Upper lobe of right lung (tissue), 1 donor: ENCODE measurements at regions not wholly inside any gene's neighbourhood (a gene's known extent, or its start where the extent isn't known, plus 50 kb on each side); places are given as distances from the start of the nearest gene placed in this dataset.
A peak's percentile ranks its signal among the peaks of the same experiment; 100 is the strongest.
"Not testable (repeated sequence)": the region's sequence is repeated elsewhere in the genome, so short reads cannot be mapped to it uniquely, and the experiment has no call there.

Experiments used
- ATAC-seq: fragments of 200-7000 bp; cut with Tn5 transposase; one replicate; pipeline ENCODE4 v1.9.1; 2020; ENCODE audit warnings: mild to moderate bottlenecking, moderate library complexity
- DNase-seq: peaks from one replicate; pipeline ENCODE4 v3.0.0-alpha.2; 2020
- H3K27ac ChIP-seq: fragments of 200-600 bp; one replicate; pipeline ENCODE4 v1.8.0; 2022
- H3K27me3 ChIP-seq: fragments of 200-600 bp; one replicate; pipeline ENCODE4 v1.8.0; 2022; ENCODE audit warnings: mild to moderate bottlenecking
- H3K36me3 ChIP-seq: fragments of 200-600 bp; one replicate; pipeline ENCODE4 v1.8.0; 2022
- H3K4me1 ChIP-seq: fragments of 200-600 bp; one replicate; pipeline ENCODE4 v1.8.0; 2022
- H3K4me3 ChIP-seq: fragments of 200-600 bp; one replicate; pipeline ENCODE4 v1.8.0; 2022; ENCODE audit warnings: mild to moderate bottlenecking
- H3K9me3 ChIP-seq: fragments of 200-600 bp; one replicate; pipeline ENCODE4 v1.8.0; 2022
- intact Hi-C: fragments of 100-400 bp; cut with DNase I; formaldehyde crosslinking; loops from one replicate; pipeline ENCODE4 v1.11.0; 2022
- donor health status: DM: no; HTN: yes; CAD: no; lungs with severe emphysema.

- intact Hi-C loops, H3K4me3 ChIP-seq, H3K36me3 ChIP-seq, H3K27me3 ChIP-seq, ATAC-seq, H3K27ac ChIP-seq, H3K4me1 ChIP-seq, H3K9me3 ChIP-seq: not testable (repeated sequence)
- peak; percentile 20 for DNase-seq
Measured at GRCh38 chr21:9036966-9037587, 1484.3 kb upstream of the TPTE start.

GRCh38 chr21:9037588-9038544, 1483.5 kb upstream of the TPTE start:
- H3K9me3 ChIP-seq, H3K27ac ChIP-seq, H3K4me3 ChIP-seq, H3K4me1 ChIP-seq, H3K36me3 ChIP-seq, H3K27me3 ChIP-seq, ATAC-seq, intact Hi-C loops: not testable (repeated sequence)
- DNase-seq, result peak; percentile 60

GRCh38 chr21:9039520-9040365, 1481.6 kb upstream of the TPTE start:
- H3K36me3 ChIP-seq, H3K4me1 ChIP-seq, H3K27me3 ChIP-seq, H3K4me3 ChIP-seq, H3K27ac ChIP-seq, intact Hi-C loops, H3K9me3 ChIP-seq: not testable (repeated sequence)
- peak; percentile 71 for ATAC-seq
- DNase-seq, result peak; percentile 65

DNA sequence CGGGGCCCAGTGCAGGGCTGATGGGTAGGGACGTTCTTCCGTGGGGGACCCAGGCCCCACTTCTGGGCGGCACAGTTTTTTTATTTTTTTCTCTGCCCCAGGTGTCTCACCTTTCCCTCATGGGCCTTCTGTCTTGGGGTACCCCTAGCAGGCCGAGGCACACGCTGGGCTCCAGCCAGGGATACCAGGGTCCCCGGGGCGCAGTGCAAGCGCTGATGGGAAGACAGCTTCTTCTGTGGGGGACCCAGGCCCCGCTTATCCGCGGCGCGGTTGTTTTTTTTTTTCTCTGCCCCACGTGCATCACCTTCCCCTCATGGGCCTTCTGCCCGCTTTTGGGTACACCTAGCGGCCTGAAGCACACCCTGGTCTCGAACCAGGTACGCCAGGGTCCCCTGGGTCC, 1481.0 kb upstream of the TPTE start:
- H3K9me3 ChIP-seq, ATAC-seq, H3K27me3 ChIP-seq, H3K4me1 ChIP-seq, intact Hi-C loops, H3K4me3 ChIP-seq, H3K27ac ChIP-seq, H3K36me3 ChIP-seq: not testable (repeated sequence)
- peak; percentile 46 for DNase-seq

- H3K27me3 ChIP-seq, H3K36me3 ChIP-seq, intact Hi-C loops, H3K4me3 ChIP-seq, H3K4me1 ChIP-seq, H3K27ac ChIP-seq, H3K9me3 ChIP-seq, ATAC-seq: not testable (repeated sequence)
- DNase-seq, result peak; percentile 41
Measured at GRCh38 chr21:9041175-9041948, 1480.0 kb upstream of the TPTE start.

DNA sequence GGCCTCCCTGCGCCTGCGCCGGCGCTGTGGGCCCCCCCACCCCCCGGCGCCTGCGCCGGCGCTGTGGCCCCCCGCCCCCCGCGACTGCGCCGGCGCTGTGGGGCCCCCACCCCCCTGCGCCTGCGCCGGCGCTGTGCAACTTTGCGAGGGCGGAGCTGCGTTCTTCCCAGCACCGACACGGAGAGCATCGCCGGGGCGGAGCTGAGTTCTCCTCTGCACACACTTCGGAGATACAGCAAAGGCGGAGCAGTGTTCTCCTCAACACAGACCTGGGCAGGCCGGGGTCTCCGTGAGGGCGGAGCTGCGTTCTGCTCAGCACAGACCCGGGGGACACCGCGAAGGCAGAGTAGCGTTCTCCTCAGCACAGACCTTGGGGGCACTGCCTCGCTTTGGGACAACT, 1478.3 kb upstream of the TPTE start:
- H3K27me3 ChIP-seq, H3K4me3 ChIP-seq, H3K4me1 ChIP-seq, intact Hi-C loops, H3K27ac ChIP-seq, H3K9me3 ChIP-seq, H3K36me3 ChIP-seq: not testable (repeated sequence)
- peak; percentile 69 for DNase-seq
- peak; percentile 80 for ATAC-seq

DNA sequence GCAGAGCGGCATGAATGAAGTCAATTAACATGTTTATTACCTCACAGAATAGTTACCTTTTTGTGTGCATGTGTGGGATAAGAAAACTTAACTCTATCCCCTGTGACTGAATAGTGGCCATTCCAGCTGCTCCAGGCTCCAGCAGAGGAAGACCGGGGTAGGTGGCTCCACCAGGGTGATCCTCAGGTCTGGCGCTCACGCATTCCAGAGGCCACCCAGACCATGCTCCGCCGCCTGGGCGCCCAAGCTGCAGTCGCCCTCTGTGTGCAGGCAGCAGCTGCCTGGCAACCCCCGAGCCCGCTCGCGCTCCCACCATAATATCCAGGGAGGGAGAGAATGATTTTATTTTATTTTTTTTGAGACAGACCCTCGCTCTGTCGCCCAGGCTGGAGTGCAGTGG, 1474.5 kb upstream of the TPTE start:
- DNase-seq, H3K36me3 ChIP-seq, H3K4me3 ChIP-seq, intact Hi-C loops, H3K9me3 ChIP-seq, ATAC-seq, H3K27ac ChIP-seq, H3K4me1 ChIP-seq, H3K27me3 ChIP-seq: not testable (repeated sequence)

DNA sequence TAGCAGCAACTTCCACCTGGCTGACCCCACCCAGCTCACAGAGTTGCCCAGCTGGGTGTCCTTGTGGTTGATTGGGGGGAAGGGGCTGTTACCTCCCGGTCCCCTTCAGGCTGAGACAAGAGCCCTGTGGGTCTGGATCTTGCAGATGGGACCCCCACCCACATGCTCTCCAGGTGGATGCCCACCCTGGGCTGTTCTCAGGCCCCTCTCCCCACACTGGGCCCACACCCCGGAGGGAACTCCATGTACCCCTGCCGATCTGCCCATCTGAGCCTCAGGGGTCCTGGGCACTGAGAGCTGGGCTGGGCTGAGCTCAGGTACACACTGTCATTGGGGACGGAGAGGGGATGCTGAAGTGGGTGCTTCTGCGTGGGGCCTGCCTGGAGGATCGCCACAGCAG, 1453.9 kb upstream of the TPTE start:
- H3K4me1 ChIP-seq, H3K36me3 ChIP-seq, H3K4me3 ChIP-seq, H3K27me3 ChIP-seq, H3K9me3 ChIP-seq, intact Hi-C loops, ATAC-seq, H3K27ac ChIP-seq: not testable (repeated sequence)
- DNase-seq, result peak; percentile 25

GRCh38 chr21:9068622-9069021, 1452.8 kb upstream of the TPTE start:
- ATAC-seq, H3K27ac ChIP-seq, intact Hi-C loops, H3K27me3 ChIP-seq, H3K9me3 ChIP-seq, H3K4me1 ChIP-seq, H3K36me3 ChIP-seq, H3K4me3 ChIP-seq: not testable (repeated sequence)
- peak; percentile 34 for DNase-seq
